ENCODE measurements at regions not wholly inside any gene's neighbourhood (a gene's known extent, or its start where the extent isn't known, plus 50 kb on each side); places are given as distances from the start of the nearest gene placed in this dataset.

DNA sequence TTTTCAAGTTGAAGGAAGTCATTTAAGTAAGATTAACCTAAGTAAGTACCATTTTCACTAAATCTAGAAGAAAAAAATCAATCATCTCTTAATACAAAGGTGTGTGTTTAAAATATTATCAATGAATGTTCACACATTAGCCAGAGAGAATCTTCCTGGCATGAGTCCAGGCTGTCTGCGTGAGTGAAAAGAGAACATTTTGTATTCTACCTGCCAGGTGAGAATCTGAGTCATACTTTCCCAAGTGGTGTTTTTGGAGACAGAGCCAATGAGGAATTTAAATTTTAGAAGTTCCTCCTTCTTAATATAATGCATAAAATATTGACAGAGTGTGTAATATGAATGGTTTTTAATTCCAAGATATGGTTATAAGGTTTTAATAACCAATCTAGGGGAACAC, 371.8 kb upstream of the NR3C2 start:
- TF ChIP-seq POLR2A (IDR thresholded peaks at IDR 0.05): no peak
- TF ChIP-seq, protein P1, sequence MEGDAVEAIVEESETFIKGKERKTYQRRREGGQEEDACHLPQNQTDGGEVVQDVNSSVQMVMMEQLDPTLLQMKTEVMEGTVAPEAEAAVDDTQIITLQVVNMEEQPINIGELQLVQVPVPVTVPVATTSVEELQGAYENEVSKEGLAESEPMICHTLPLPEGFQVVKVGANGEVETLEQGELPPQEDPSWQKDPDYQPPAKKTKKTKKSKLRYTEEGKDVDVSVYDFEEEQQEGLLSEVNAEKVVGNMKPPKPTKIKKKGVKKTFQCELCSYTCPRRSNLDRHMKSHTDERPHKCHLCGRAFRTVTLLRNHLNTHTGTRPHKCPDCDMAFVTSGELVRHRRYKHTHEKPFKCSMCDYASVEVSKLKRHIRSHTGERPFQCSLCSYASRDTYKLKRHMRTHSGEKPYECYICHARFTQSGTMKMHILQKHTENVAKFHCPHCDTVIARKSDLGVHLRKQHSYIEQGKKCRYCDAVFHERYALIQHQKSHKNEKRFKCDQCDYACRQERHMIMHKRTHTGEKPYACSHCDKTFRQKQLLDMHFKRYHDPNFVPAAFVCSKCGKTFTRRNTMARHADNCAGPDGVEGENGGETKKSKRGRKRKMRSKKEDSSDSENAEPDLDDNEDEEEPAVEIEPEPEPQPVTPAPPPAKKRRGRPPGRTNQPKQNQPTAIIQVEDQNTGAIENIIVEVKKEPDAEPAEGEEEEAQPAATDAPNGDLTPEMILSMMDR (IDR thresholded peaks at IDR 0.05): no peak
